Activated CD4-positive, alpha-beta T cell treated with anti-CD3 and anti-CD28 coated beads, Interleukin-2, amount 50 U/mL, for 48 hours (primary cell): ENCODE measurements at regions not wholly inside any gene's neighbourhood (a gene's known extent, or its start where the extent isn't known, plus 50 kb on each side); places are given as distances from the start of the nearest gene placed in this dataset.

ENCODE experiments used
- DNase-seq, 2 experiments: peaks; one replicate each; pipeline ENCODE4 v3.0.0-alpha.2; 2020

- no peak for DNase-seq
Measured at GRCh38 chr10:90640756-90641155, 217.1 kb downstream of the HTR7 start.

DNA sequence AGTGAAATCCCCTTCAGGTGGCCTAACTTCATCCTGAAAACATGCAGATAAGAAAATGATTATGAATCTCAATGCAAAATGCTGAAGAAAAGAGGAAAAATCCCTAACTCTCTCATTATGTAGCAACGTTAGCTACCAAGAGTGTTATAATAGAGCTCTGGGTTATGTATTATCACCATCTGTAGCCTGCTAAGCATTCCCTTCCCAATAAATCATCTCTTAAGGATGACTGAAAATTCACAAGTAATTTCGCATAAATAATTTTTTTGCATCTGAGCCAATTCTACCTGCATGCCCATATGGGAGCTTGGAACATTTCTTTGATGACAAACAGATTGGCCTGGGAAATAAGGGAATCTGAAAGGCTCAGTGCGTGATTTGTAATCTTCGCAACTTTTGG, 216.1 kb downstream of the HTR7 start:
- DNase-seq: no peak

DNA sequence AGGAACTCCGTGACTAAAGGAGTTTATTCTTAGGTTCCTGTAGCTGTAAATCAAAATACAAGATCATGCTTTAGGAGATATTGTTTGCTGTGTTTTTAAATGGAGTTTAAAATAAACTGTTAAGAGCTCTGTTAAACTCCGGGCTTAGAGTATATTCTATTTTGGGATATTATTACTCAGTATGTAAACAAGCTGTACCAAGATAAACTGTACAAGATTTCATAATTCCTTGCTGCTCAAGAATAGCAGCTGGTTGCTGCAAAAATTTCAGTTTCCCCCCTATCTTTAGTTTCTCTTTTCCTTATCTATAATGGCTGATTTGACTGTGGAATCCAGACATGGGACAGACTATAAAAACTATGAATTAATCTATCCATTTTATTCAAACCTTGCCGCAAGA, 215.7 kb downstream of the HTR7 start:
- DNase-seq: no peak

DNA sequence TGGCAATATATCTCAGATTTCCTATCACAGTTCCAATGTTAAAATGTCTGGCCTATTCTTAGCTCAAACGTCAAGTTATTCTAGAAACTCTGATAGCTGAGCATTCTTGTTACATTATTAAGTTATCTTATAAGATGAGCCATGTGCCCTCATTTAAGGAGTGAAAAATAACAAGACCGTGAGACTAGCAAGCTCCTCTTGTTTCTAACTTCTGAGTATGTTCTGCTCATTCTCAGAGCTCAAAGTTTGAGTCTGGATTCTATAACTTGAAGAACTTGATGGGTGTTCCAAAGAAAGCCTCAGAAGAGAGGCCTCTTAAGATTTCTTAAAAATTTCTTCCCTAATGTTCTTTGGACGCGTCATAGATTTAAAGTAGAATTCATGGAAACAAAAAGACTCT, 215.2 kb downstream of the HTR7 start:
- DNase-seq: no peak

GRCh38 chr10:90644165-90644564, 213.7 kb downstream of the HTR7 start:
- DNase-seq: no peak

- DNase-seq: no peak
Measured at GRCh38 chr10:90650858-90651257, 207.0 kb downstream of the HTR7 start.

DNA sequence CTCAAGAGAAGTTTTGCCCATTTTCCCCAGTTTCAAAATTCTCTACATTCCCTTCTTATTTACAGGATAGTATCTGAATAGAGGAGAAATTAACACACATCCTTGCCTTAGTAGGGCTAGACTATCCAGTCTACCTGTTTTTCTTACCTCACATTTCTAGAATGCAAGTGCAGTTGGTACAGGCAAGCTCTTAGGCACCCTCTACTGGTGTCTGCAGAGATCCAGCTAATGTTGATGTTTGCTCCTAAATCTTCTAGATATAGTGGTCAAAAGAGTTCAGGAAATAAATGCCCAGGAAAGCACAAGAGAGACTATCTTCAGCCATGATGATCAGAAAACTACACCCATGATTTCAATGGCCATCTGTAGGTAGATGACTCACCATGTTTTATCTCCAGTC, 205.3 kb downstream of the HTR7 start:
- DNase-seq: no peak

- no peak for DNase-seq
Measured at GRCh38 chr10:90658791-90659190, 199.0 kb downstream of the HTR7 start.

- DNase-seq: no peak
Measured at GRCh38 chr10:90665905-90666662, 191.8 kb downstream of the HTR7 start.

DNA sequence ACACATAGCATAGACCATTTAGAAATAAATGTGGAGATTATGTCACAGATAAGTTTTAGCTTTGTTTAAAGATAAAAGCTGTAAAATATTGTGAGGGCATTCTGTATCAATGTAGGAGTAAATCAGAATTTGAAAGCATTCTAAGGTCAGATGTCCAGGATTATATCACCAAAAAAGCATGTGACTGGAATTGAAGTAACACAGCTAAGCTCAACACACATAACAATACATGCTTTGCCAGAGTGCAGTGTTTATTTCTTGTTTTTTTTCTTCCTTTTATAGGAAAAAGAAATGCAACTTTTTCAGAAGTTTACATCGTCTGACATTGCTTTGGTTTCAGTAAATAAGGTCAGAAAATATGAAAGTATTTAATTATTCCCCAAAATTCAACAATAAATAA, 183.4 kb downstream of the HTR7 start:
- DNase-seq: no peak

DNA sequence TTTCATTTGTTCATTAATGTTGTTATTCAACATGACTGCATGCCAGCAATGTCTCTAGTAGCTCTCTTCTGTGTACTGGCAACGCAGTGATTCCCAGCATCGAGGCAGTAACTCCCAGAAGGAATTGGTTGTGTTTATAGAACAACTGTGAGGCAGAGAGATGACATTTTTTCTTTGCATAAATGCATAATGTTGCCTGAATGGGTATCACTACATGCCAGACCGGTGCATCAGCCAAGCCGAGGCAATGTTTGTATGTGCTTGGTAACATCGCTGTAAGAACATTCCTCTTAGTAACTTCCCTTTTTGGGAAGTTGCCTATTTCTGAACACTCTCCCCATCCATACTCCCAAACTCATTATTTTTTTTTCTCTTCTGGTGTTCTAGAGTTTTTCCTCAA, 182.9 kb downstream of the HTR7 start:
- no peak for DNase-seq

GRCh38 chr10:90675621-90676020, 182.2 kb downstream of the HTR7 start:
- no peak for DNase-seq
